Adrenal gland (tissue), 9 donors: ENCODE measurements at regions not wholly inside any gene's neighbourhood (a gene's known extent, or its start where the extent isn't known, plus 50 kb on each side); places are given as distances from the start of the nearest gene placed in this dataset.

Experiments
- DNase-seq, 7 donors: peaks; one replicate each; pipeline ENCODE4 v3.0.0-alpha.2; 2019 to 2020
- H3K27ac ChIP-seq, 5 donors: fragments of 200-600 bp; sonication (generic) in 4 of 5; 1 replicate in 3 of 5; 2 replicates in 2 of 5; pipeline versions ENCODE4 v1.5.1 to v1.8.0; 2016 to 2020; ENCODE audit warnings: mild to moderate bottlenecking in 1 of 5
- H3K27me3 ChIP-seq: fragments of 200-600 bp; 2 replicates; pipeline ENCODE4 v1.8.0; 2021
- H3K36me3 ChIP-seq, 2 donors: fragments of 200-600 bp; replicated peaks in 1 of 2; 1 replicate in 1 of 2; 2 replicates in 1 of 2; pipeline versions ENCODE4 v1.5.1 to v1.8.0; 2018 to 2022
- H3K4me1 ChIP-seq, 2 donors: fragments of 200-600 bp; replicated peaks in 1 of 2; 1 replicate in 1 of 2; 2 replicates in 1 of 2; pipeline versions ENCODE4 v1.5.1 to v1.8.0; 2018 to 2021
- H3K4me3 ChIP-seq, 4 donors: fragments of 200-600 bp; sonication (generic) in 3 of 4; one replicate each; pipeline ENCODE4 v1.5.1; 2016 to 2018
- H3K9me3 ChIP-seq, 3 donors: fragments of 200-600 bp; sonication (generic) in 1 of 3; replicated peaks in 1 of 3; 1 replicate in 2 of 3; 2 replicates in 1 of 3; pipeline versions ENCODE4 v1.5.1 to v1.8.0; 2016 to 2021
- POLR2A ChIP-seq, 2 donors: fragments of 450-650 bp; IDR thresholded peaks; one replicate each; pipeline ENCODE4 v1.6.1; 2017; ENCODE audit warnings: antibody characterized with exemption in 2 of 2, mild to moderate bottlenecking in 2 of 2, moderate library complexity in 1 of 2
- WGBS, 4 donors: extraction: QIAGEN DNeasy Blood & Tissue Kit in 2 of 4; methylation state at CpG; one replicate each; pipeline versions ENCODE4 v1.1.5 to v1.1.7; 2013 to 2017; 5-methylcytosine and 5-hydroxymethylcytosine counted together
- intact Hi-C, 2 donors: fragments of 100-400 bp; cut with DNase I; formaldehyde crosslinking; loops; one replicate each; pipeline versions ENCODE4 v1.14.1 to v1.15.0; 2022 to 2023
- TF ChIP-seq, protein P1 (sequence below), 6 experiments: fragments of 450-650 bp in 4 of 6; fragments of 200-600 bp in 2 of 6; sonication (generic) in 1 of 6; IDR thresholded peaks; 1 replicate in 5 of 6; 2 replicates in 1 of 6; pipeline versions ENCODE4 v1.5.1 to v1.8.0; 2016 to 2021; ENCODE audit warnings: antibody characterized with exemption in 6 of 6, mild to moderate bottlenecking in 2 of 6, moderate library complexity in 1 of 6
- donor health status: healthy with polysubstance abuse.
- donor health status: Bipolar disorder and iron deficiency.
- donor health status: DM: yes; HTN: yes; CAD: no.
- donor health status: DM: no; HTN: no; CAD: no.
- donor health status: DM: no; HTN: no; CAD: no.

GRCh38 chr12:63220921-63221320 is 69.9 kb upstream of the AVPR1A start:
- H3K9me3 ChIP-seq = no peaks in the 10 kb centered on the region
- intact Hi-C loops = no loop called here
- H3K27ac ChIP-seq = no peak overlapping the region
- DNase-seq = peak in 1 of 7 donors; percentile 12
- no peak overlapping the region for H3K4me3 ChIP-seq
- H3K4me1 ChIP-seq = peaks cover 20 to 38% of the 10 kb centered on the region in 2 donors
- 50 to 95% (median 65%) methylated on average over 1 of the region's 1 CpG for WGBS, 4 donors
- no peak for TF ChIP-seq POLR2A (IDR thresholded peaks at IDR 0.05)
- TF ChIP-seq, protein P1, sequence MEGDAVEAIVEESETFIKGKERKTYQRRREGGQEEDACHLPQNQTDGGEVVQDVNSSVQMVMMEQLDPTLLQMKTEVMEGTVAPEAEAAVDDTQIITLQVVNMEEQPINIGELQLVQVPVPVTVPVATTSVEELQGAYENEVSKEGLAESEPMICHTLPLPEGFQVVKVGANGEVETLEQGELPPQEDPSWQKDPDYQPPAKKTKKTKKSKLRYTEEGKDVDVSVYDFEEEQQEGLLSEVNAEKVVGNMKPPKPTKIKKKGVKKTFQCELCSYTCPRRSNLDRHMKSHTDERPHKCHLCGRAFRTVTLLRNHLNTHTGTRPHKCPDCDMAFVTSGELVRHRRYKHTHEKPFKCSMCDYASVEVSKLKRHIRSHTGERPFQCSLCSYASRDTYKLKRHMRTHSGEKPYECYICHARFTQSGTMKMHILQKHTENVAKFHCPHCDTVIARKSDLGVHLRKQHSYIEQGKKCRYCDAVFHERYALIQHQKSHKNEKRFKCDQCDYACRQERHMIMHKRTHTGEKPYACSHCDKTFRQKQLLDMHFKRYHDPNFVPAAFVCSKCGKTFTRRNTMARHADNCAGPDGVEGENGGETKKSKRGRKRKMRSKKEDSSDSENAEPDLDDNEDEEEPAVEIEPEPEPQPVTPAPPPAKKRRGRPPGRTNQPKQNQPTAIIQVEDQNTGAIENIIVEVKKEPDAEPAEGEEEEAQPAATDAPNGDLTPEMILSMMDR (IDR thresholded peaks at IDR 0.05) = no peak
- no peaks in the 10 kb centered on the region for H3K27me3 ChIP-seq
- no peaks in the 10 kb centered on the region for H3K36me3 ChIP-seq

DNA sequence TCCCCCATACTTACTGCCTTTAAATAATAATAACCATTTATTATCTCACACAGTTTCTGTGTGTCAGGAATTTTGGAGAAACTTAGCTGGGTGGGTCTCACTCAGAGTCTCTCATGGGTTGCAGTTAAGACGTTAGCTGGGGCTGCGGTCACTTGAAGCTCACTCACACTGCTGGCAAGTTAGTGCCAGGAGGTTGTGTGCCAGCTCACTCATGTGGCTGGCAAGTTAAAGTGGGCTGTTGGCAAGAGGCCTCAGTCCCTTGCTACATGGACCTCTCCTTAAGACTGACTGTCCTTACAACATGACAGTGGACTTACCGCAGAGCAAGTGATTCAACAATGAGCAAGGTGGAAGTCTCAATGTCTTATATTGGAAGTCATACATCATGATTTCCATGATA is 61.3 kb upstream of the AVPR1A start:
- H3K27ac ChIP-seq = no peak overlapping the region
- no peak overlapping the region for H3K4me3 ChIP-seq
- no peaks in the 10 kb centered on the region for H3K27me3 ChIP-seq
- H3K36me3 ChIP-seq = no peaks in the 10 kb centered on the region
- TF ChIP-seq, protein P1 (IDR thresholded peaks at IDR 0.05) = no peak
- no peak for TF ChIP-seq POLR2A (IDR thresholded peaks at IDR 0.05)
- peaks cover 9 to 11% of the 10 kb centered on the region in 2 donors for H3K4me1 ChIP-seq
- no peaks in the 10 kb centered on the region for H3K9me3 ChIP-seq
- WGBS, 4 donors = 95 to 96% (median 96%) methylated on average over 3 of the region's 3 CpGs
- intact Hi-C loops = no loop called here
- peak in 1 of 7 donors; percentile 11 for DNase-seq

DNA sequence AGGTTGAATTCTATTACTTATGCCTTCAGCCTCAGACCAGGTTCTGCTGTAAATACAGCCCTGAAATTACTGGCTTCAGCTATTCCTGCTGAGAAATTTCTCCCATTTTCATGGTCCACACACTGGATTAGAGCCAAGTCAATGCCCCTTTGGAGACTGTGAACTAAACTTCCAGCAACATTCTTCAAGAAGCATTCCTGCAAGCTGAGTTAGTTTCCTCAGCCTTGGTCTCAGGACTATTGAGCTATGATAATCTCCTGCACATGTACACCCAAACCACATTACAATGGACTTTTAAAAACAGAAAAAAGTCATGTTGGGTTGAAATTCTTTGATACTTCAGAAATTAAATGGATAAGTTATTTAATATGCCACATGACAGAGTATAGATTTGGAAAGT is 58.0 kb upstream of the AVPR1A start:
- H3K9me3 ChIP-seq = no peaks in the 10 kb centered on the region
- TF ChIP-seq, protein P1 (IDR thresholded peaks at IDR 0.05) = no peak
- no peak for TF ChIP-seq POLR2A (IDR thresholded peaks at IDR 0.05)
- no peak for DNase-seq
- H3K27me3 ChIP-seq = no peaks in the 10 kb centered on the region
- no peaks in the 10 kb centered on the region for H3K36me3 ChIP-seq
- no peak overlapping the region for H3K4me3 ChIP-seq
- intact Hi-C loops = no loop called here
- H3K4me1 ChIP-seq = peaks cover 22 to 26% of the 10 kb centered on the region in 2 donors
- H3K27ac ChIP-seq = peak overlapping the region in 1 of 5 donors; percentile 3

DNA sequence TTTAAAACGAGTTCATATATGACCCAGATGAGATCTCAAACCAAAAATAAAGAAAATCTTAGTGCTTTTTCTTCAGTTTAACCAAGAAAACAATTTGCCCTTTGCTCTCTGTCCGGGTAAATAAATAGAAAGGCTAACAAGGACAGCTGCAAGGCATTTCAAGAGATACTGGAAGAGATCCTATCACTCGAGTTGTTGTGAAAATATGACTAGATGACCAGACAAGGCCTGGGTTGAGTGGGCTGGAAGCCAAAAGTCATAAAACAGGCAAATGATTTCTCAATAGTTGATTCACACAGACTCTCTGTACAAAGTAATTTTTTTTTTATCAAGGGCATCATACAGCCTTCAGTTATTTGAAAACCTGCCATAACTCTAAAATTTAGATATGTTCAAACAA is 55.9 kb upstream of the AVPR1A start:
- peak; percentile 87 to 95 (median 90) for DNase-seq
- WGBS, 4 donors = 10 to 15% (median 14%) methylated on average over 3 of the region's 3 CpGs
- Histone ChIP-seq H3K27ac (peak overlapping the region; percentile 14 to 58 (median 31)), H3K4me1 (peaks cover 22 to 26% of the 10 kb centered on the region in 2 donors), H3K4me3 (peak overlapping the region in 1 of 4 donors; percentile 10), H3K27me3 (no peaks in the 10 kb centered on the region), H3K9me3 (no peaks in the 10 kb centered on the region), H3K36me3 (no peaks in the 10 kb centered on the region)
- TF ChIP-seq POLR2A (IDR thresholded peaks at IDR 0.05) = no peak
- TF ChIP-seq, protein P1 (IDR thresholded peaks at IDR 0.05) = no peak
- intact Hi-C loops = no loop called here
